Endothelial cell (in vitro differentiated cells): ENCODE measurements at regions not wholly inside any gene's neighbourhood (a gene's known extent, or its start where the extent isn't known, plus 50 kb on each side); places are given as distances from the start of the nearest gene placed in this dataset.

ENCODE experiments used
- DNase-seq: peaks from one replicate; pipeline ENCODE4 v3.0.0; 2021; ENCODE audit warnings: low spot score
- H3K27ac Mint-ChIP-seq: one replicate; pipeline ENCODE4 v1.8.0; 2021; ENCODE audit warnings: mixed read lengths, inconsistent platforms; ENCODE audit not compliant: unreplicated experiment
- H3K27me3 Mint-ChIP-seq: one replicate; pipeline ENCODE4 v1.8.0; 2021; ENCODE audit warnings: mild to moderate bottlenecking, moderate library complexity, mixed read lengths, inconsistent platforms; ENCODE audit not compliant: unreplicated experiment
- H3K36me3 Mint-ChIP-seq: one replicate; pipeline ENCODE4 v1.8.0; 2021; ENCODE audit warnings: mild to moderate bottlenecking, low read depth, mixed read lengths, inconsistent platforms; ENCODE audit not compliant: unreplicated experiment
- H3K4me1 Mint-ChIP-seq: one replicate; pipeline ENCODE4 v1.8.0; 2021; ENCODE audit warnings: mild to moderate bottlenecking, mixed read lengths, inconsistent platforms; ENCODE audit not compliant: unreplicated experiment
- H3K4me3 Mint-ChIP-seq: one replicate; pipeline ENCODE4 v1.8.0; 2021; ENCODE audit warnings: mild to moderate bottlenecking, mixed read lengths, inconsistent platforms; ENCODE audit not compliant: unreplicated experiment
- H3K9me3 Mint-ChIP-seq: one replicate; pipeline ENCODE4 v1.8.0; 2021; ENCODE audit warnings: mixed read lengths, inconsistent platforms; ENCODE audit not compliant: unreplicated experiment
- TF ChIP-seq, protein P1 (sequence below): fragments of 200-600 bp; sonication (generic); IDR thresholded peaks from one replicate; pipeline ENCODE4 v1.5.0; 2021; ENCODE audit warnings: antibody characterized with exemption; ENCODE audit not compliant: unreplicated experiment

DNA sequence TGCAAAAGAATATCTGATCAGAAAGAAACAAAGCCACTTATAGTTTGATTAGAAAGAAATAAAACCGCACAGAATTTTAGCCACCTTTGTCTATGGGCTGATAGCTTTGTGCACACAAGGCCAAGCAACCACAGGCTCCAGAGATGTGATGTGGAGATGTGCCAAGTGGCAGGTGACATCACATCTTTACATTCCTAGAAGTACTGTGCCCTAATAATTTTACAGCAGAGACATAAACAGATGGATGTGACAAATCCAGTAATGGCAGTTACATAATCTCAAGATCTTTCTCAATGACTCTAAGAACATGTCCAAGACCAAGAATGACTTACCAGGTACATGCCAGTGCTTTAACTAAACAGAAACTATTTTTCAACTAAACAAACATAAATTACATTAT, 159.5 kb downstream of the LTN1 start:
- H3K27me3 Mint-ChIP-seq = peaks cover 3% of the 10 kb centered on the region
- DNase-seq = no peak

DNA sequence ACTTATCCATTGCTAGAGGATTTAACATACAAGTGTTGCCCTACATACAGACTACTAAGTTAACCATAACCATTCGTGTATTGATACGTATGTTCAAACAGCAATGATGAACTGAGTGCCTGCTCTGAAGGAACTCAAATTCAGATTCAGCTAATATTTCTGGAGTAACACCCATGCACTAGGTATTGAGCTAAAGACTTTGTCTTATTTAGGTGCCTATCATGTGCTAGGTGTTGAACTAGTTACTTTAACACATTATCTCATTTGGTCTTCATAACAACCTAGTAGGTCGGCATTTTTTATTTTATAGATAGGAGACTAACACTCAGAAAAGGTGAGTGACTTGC, 160.0 kb downstream of the LTN1 start:
- H3K4me1 Mint-ChIP-seq = peaks cover 15% of the 10 kb centered on the region
- H3K9me3 Mint-ChIP-seq = no peaks in the 10 kb centered on the region
- no peaks in the 10 kb centered on the region for H3K36me3 Mint-ChIP-seq

More for the DNA sequence above, 159.5 kb downstream of the LTN1 start:
- Mint-ChIP-seq H3K27ac (no peak overlapping the region), H3K9me3 (no peaks in the 10 kb centered on the region), H3K4me1 (peaks cover 15% of the 10 kb centered on the region), H3K36me3 (no peaks in the 10 kb centered on the region), H3K4me3 (no peak overlapping the region)
- TF ChIP-seq, protein P1, sequence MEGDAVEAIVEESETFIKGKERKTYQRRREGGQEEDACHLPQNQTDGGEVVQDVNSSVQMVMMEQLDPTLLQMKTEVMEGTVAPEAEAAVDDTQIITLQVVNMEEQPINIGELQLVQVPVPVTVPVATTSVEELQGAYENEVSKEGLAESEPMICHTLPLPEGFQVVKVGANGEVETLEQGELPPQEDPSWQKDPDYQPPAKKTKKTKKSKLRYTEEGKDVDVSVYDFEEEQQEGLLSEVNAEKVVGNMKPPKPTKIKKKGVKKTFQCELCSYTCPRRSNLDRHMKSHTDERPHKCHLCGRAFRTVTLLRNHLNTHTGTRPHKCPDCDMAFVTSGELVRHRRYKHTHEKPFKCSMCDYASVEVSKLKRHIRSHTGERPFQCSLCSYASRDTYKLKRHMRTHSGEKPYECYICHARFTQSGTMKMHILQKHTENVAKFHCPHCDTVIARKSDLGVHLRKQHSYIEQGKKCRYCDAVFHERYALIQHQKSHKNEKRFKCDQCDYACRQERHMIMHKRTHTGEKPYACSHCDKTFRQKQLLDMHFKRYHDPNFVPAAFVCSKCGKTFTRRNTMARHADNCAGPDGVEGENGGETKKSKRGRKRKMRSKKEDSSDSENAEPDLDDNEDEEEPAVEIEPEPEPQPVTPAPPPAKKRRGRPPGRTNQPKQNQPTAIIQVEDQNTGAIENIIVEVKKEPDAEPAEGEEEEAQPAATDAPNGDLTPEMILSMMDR = no peak

DNA sequence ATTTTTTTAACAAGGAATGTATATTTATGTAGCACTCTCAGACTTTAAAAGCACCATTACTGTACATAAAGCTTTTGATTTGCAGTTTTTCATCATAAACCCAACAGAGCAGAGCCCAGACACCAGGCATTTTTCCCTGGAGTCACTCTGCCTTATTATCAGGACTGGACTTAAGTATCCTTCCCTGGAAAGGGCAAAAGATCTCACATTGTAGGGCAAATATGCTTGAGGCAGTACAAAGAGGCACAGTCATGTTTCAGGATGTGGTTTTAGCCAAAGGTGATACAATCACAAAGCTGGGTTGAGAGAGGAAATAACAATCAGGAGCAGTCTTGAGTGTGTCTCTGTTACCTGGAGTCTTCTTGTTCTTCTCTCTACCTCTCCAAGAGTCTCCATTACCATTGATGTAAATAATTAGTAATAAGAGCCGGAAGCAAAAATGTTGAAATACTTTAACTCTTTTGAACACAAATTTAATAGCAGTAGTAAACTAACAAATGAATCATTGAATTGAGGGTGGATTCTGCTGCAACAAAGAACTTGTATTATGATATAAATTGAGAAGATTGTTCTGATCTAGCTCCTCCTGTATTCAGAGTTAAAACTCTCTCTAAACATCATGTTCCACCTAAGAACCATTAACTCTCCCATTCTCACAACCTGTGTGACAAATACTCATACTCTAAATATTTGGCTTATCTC, 160.5 kb downstream of the LTN1 start:
- no peaks in the 10 kb centered on the region for H3K36me3 Mint-ChIP-seq
- no peak overlapping the region for H3K4me3 Mint-ChIP-seq
- H3K4me1 Mint-ChIP-seq = peaks cover 15% of the 10 kb centered on the region
- peaks cover 5% of the 10 kb centered on the region for H3K27me3 Mint-ChIP-seq
- H3K27ac Mint-ChIP-seq = no peak overlapping the region
- no peaks in the 10 kb centered on the region for H3K9me3 Mint-ChIP-seq
- TF ChIP-seq, protein P1 = no peak
- no peak for DNase-seq

More for the DNA sequence above, 160.0 kb downstream of the LTN1 start:
- no peak for DNase-seq
- no peak overlapping the region for H3K27ac Mint-ChIP-seq
- peaks cover 3% of the 10 kb centered on the region for H3K27me3 Mint-ChIP-seq
- TF ChIP-seq, protein P1 = no peak
- H3K4me3 Mint-ChIP-seq = no peak overlapping the region

DNA sequence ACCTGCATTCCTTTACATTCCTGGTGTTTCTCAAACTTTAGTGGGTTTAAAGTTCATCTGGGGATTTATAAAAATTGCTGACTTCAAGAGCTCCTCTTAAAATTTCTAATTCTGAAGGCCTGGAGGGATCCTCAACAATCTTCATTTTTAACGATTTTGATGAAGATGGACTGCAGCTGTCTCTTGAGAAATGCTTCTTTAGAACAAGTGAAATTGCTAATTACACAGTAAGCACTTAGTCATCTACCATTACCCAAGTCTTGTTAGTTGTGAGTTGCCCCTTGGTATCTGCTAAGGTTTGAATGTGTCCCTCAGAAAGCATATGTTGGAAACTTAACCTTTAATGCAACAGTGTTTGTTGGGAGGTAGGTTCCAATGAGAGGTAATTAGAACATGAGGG, 163.7 kb downstream of the LTN1 start:
- DNase-seq = no peak
- TF ChIP-seq, protein P1 = no peak
- H3K4me3 Mint-ChIP-seq = no peak overlapping the region
- H3K9me3 Mint-ChIP-seq = no peaks in the 10 kb centered on the region
- peaks cover 6% of the 10 kb centered on the region for H3K4me1 Mint-ChIP-seq
- no peak overlapping the region for H3K27ac Mint-ChIP-seq
- no peaks in the 10 kb centered on the region for H3K36me3 Mint-ChIP-seq
- H3K27me3 Mint-ChIP-seq = peaks cover 4% of the 10 kb centered on the region

DNA sequence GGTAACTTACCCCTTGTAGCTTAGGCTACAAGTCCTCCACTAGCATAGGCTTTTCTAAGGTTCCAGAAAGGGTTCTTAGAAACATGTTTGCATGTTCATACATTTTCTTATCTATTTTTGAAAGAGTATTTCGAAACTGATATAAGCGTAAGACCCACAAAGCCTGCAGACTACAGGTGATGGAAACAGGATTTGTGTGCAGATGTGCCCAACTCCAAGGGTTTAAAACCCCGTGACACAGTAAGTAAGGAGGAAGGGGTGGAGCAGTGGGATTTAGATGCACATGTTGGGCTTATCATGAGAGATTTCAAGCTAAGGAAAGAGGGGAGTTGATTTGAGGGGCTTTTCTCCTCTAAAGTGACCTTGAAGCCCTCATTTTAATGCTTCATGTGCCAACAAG, 164.7 kb downstream of the LTN1 start:
- peaks cover 4% of the 10 kb centered on the region for H3K27me3 Mint-ChIP-seq
- H3K4me3 Mint-ChIP-seq = no peak overlapping the region
- DNase-seq = no peak
- no peaks in the 10 kb centered on the region for H3K9me3 Mint-ChIP-seq
- TF ChIP-seq, protein P1 = no peak
- H3K4me1 Mint-ChIP-seq = peaks cover 6% of the 10 kb centered on the region
- no peak overlapping the region for H3K27ac Mint-ChIP-seq
- H3K36me3 Mint-ChIP-seq = no peaks in the 10 kb centered on the region
